HEK293T (cell line): ENCODE measurements at regions not wholly inside any gene's neighbourhood (a gene's known extent, or its start where the extent isn't known, plus 50 kb on each side); places are given as distances from the start of the nearest gene placed in this dataset.

ENCODE experiments used
- ARNT ChIP-seq: fragments of 450-650 bp; IDR thresholded peaks from 2 replicates; pipeline ENCODE4 v1.6.1; 2017; ENCODE audit warnings: mild to moderate bottlenecking
- BHLHE40 ChIP-seq: fragments of 450-650 bp; IDR thresholded peaks from 2 replicates; pipeline ENCODE4 v1.6.1; 2016; ENCODE audit warnings: mild to moderate bottlenecking, moderate library complexity, borderline replicate concordance
- CTBP1 ChIP-seq: fragments of 450-650 bp; IDR thresholded peaks from 2 replicates; pipeline ENCODE4 v1.6.1; 2016; ENCODE audit warnings: borderline replicate concordance
- FOXA1 ChIP-seq: fragments of 450-650 bp; IDR thresholded peaks from 2 replicates; pipeline ENCODE4 v1.6.1; 2016; ENCODE audit warnings: mild to moderate bottlenecking
- FOXM1 ChIP-seq: fragments of 450-650 bp; IDR thresholded peaks from 2 replicates; pipeline ENCODE4 v1.6.1; 2017; ENCODE audit warnings: mild to moderate bottlenecking, borderline replicate concordance
- L3MBTL2 ChIP-seq: fragments of 450-650 bp; conservative IDR thresholded peaks from 2 replicates; pipeline ENCODE4 v1.6.1; 2016; ENCODE audit warnings: mild to moderate bottlenecking
- NFRKB ChIP-seq: fragments of 450-650 bp; IDR thresholded peaks from 2 replicates; pipeline ENCODE4 v1.6.1; 2016; ENCODE audit warnings: mild to moderate bottlenecking, moderate library complexity
- SP1 ChIP-seq: fragments of 450-650 bp; IDR thresholded peaks from 2 replicates; pipeline ENCODE4 v1.6.1; 2017
- TARDBP ChIP-seq: fragments of 450-650 bp; IDR thresholded peaks from 2 replicates; pipeline ENCODE4 v1.6.1; 2016

GRCh38 chr2:226073496-226074160, 674.1 kb downstream of the NYAP2 start:
- TF ChIP-seq FOXA1: no peak
- TF ChIP-seq NFRKB: no peak
- TF ChIP-seq CTBP1: no peak
- TF ChIP-seq ARNT: no peak
- TF ChIP-seq FOXM1: no peak
- TF ChIP-seq TARDBP: no peak
- TF ChIP-seq SP1: no peak
- no peak for TF ChIP-seq BHLHE40
- TF ChIP-seq L3MBTL2: no peak
